ENCODE measurements at regions not wholly inside any gene's neighbourhood (a gene's known extent, or its start where the extent isn't known, plus 50 kb on each side); places are given as distances from the start of the nearest gene placed in this dataset.
"Not testable (repeated sequence)": the region's sequence is repeated elsewhere in the genome, so short reads cannot be mapped to it uniquely, and the experiment has no call there.

- in situ Hi-C loops (cut with HindIII; ENCODE audit: low sequenced_read_pairs): no loop called here
- DNase-seq (ENCODE audit: low spot score): no peak
These were observed 116.9 kb upstream of the PALMD start for GRCh38 chr1:99529002-99529401.

- in situ Hi-C loops (cut with HindIII; ENCODE audit: low sequenced_read_pairs): no loop called here
- no peak for DNase-seq (ENCODE audit: low spot score)
These were observed 114.2 kb upstream of the PALMD start for GRCh38 chr1:99531578-99532275.

GRCh38 chr1:99532276-99532580 lies 113.7 kb upstream of the PALMD start:
- in situ Hi-C loops (cut with HindIII; ENCODE audit: low sequenced_read_pairs): no loop called here
- no peak for DNase-seq (ENCODE audit: low spot score)

GRCh38 chr1:99533909-99534637 lies 111.8 kb upstream of the PALMD start:
- no peak for DNase-seq (ENCODE audit: low spot score)
- in situ Hi-C loops (cut with HindIII; ENCODE audit: low sequenced_read_pairs): no loop called here

GRCh38 chr1:99534638-99534930 lies 111.3 kb upstream of the PALMD start:
- DNase-seq (ENCODE audit: low spot score): no peak
- in situ Hi-C loops (cut with HindIII; ENCODE audit: low sequenced_read_pairs): no loop called here

GRCh38 chr1:99535470-99536164 lies 110.3 kb upstream of the PALMD start:
- in situ Hi-C loops (cut with HindIII; ENCODE audit: low sequenced_read_pairs): no loop called here
- no peak for DNase-seq (ENCODE audit: low spot score)

GRCh38 chr1:99537886-99538617 lies 107.9 kb upstream of the PALMD start:
- DNase-seq (ENCODE audit: low spot score): no peak
- in situ Hi-C loops (cut with HindIII; ENCODE audit: low sequenced_read_pairs): no loop called here

- DNase-seq (ENCODE audit: low spot score): no peak
- in situ Hi-C loops (cut with HindIII; ENCODE audit: low sequenced_read_pairs): no loop called here
These were observed 107.3 kb upstream of the PALMD start for GRCh38 chr1:99538618-99538956.

GRCh38 chr1:99539131-99539530 lies 106.8 kb upstream of the PALMD start:
- in situ Hi-C loops (cut with HindIII; ENCODE audit: low sequenced_read_pairs): no loop called here
- DNase-seq (ENCODE audit: low spot score): no peak

GRCh38 chr1:99540744-99541143 lies 105.2 kb upstream of the PALMD start:
- in situ Hi-C loops (cut with HindIII; ENCODE audit: low sequenced_read_pairs): no loop called here
- DNase-seq (ENCODE audit: low spot score): no peak

- in situ Hi-C loops (cut with HindIII; ENCODE audit: low sequenced_read_pairs): no loop called here
- no peak for DNase-seq (ENCODE audit: low spot score)
These were observed 101.6 kb upstream of the PALMD start for GRCh38 chr1:99544328-99544727.

GRCh38 chr1:99546432-99547416 lies 99.2 kb upstream of the PALMD start:
- in situ Hi-C loops (cut with HindIII; ENCODE audit: low sequenced_read_pairs): no loop called here
- no peak for DNase-seq (ENCODE audit: low spot score)

- peak; percentile 15 for DNase-seq (ENCODE audit: low spot score)
- in situ Hi-C loops (cut with HindIII; ENCODE audit: low sequenced_read_pairs): no loop called here
These were observed 96.8 kb upstream of the PALMD start for GRCh38 chr1:99548943-99549605.

GRCh38 chr1:99550198-99550597 lies 95.7 kb upstream of the PALMD start:
- DNase-seq (ENCODE audit: low spot score): no peak
- in situ Hi-C loops (cut with HindIII; ENCODE audit: low sequenced_read_pairs): no loop called here

- no peak for DNase-seq (ENCODE audit: low spot score)
- in situ Hi-C loops (cut with HindIII; ENCODE audit: low sequenced_read_pairs): no loop called here
These were observed 93.9 kb upstream of the PALMD start for GRCh38 chr1:99551812-99552614.

- in situ Hi-C loops (cut with HindIII; ENCODE audit: low sequenced_read_pairs): no loop called here
- DNase-seq (ENCODE audit: low spot score): no peak
These were observed 92.6 kb upstream of the PALMD start for GRCh38 chr1:99553301-99553700.

- DNase-seq (ENCODE audit: low spot score); in situ Hi-C loops (cut with HindIII; ENCODE audit: low sequenced_read_pairs): not testable (repeated sequence)
These were observed 92.1 kb upstream of the PALMD start for GRCh38 chr1:99553819-99554218.

GRCh38 chr1:99554727-99555126 lies 91.2 kb upstream of the PALMD start:
- in situ Hi-C loops (cut with HindIII; ENCODE audit: low sequenced_read_pairs): no loop called here
- DNase-seq (ENCODE audit: low spot score): no peak

Measured in G401 (cell line).